H1 (cell line): ENCODE measurements at regions not wholly inside any gene's neighbourhood (a gene's known extent, or its start where the extent isn't known, plus 50 kb on each side); places are given as distances from the start of the nearest gene placed in this dataset.

Experiments
- ATF3 ChIP-seq: IDR thresholded peaks from 2 replicates; pipeline ENCODE4 v1.6.1; 2011; ENCODE audit warnings: low read depth, mild to moderate bottlenecking, low read length; ENCODE audit not compliant: insufficient read depth
- GTF2F1 ChIP-seq: IDR thresholded peaks from 2 replicates; pipeline ENCODE4 v1.6.1; 2012; ENCODE audit warnings: low read depth, low read length, improper control_type of control experiment, borderline replicate concordance
- JUN ChIP-seq: IDR thresholded peaks from 2 replicates; pipeline ENCODE4 v1.6.1; 2011; ENCODE audit warnings: low read depth, mild to moderate bottlenecking, improper control_type of control experiment, low read length
- KDM1A ChIP-seq: fragments of 200-600, 300-600 bp; sonication (generic); IDR thresholded peaks from 2 replicates; pipeline ENCODE4 v1.7.1; 2016; ENCODE audit warnings: mild to moderate bottlenecking, low read length, borderline replicate concordance
- RFX5 ChIP-seq: IDR thresholded peaks from 2 replicates; pipeline ENCODE4 v1.6.1; 2011; ENCODE audit warnings: low read depth, low read length, improper control_type of control experiment, borderline replicate concordance

GRCh38 chr16:6016530-6017184 is 919.1 kb upstream of the EEF2KMT start:
- TF ChIP-seq RFX5 (no peak), JUN (no peak), GTF2F1 (no peak), KDM1A (no peak), ATF3 (no peak)
